ENCODE measurements at regions not wholly inside any gene's neighbourhood (a gene's known extent, or its start where the extent isn't known, plus 50 kb on each side); places are given as distances from the start of the nearest gene placed in this dataset.

- TF ChIP-seq CTCF (IDR thresholded peaks at IDR 0.05; ENCODE audit: low read depth, low read length) (no peak), EZH2phosphoT487 (IDR thresholded peaks at IDR 0.05; ENCODE audit: low read depth) (no peak)
Measured at GRCh38 chr9:79430619-79431018, 141.1 kb upstream of the TLE4 start.
